ENCODE measurements at regions not wholly inside any gene's neighbourhood (a gene's known extent, or its start where the extent isn't known, plus 50 kb on each side); places are given as distances from the start of the nearest gene placed in this dataset.
"Not testable (repeated sequence)": the region's sequence is repeated elsewhere in the genome, so short reads cannot be mapped to it uniquely, and the experiment has no call there.

DNA sequence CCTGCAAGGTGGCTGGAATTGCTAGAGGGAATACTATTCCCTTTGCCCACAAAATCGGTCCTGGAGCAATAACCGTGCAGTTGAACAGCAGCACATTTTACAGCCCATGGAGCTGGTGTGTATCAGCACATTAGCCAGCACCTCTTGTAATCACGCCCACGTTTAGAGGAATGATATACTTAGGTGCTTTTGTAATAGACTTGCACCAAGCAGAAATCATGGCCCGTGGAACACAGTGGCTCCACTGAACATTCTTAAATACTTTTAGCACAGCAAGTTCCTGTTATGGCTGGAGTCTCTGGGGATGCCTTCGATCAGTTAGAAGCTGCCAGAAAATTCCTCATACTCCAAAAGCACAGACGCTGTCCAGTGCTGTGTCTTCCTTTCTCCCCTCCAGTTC lies 218.1 kb upstream of the FAM78B start:
- no peaks in the 10 kb centered on the region for H3K4me1 ChIP-seq (ENCODE audit: insufficient read depth)
- 48% methylated on average over 7 of the region's 7 CpGs for WGBS
- no peaks in the 10 kb centered on the region for H3K36me3 ChIP-seq (ENCODE audit: insufficient read depth)
- no peak overlapping the region for H3K4me3 ChIP-seq (ENCODE audit: low read depth, low read length)
- DNase-seq (ENCODE audit: extremely low spot score): no peak
- no peak overlapping the region for H3K27ac ChIP-seq (ENCODE audit: low read depth)

DNA sequence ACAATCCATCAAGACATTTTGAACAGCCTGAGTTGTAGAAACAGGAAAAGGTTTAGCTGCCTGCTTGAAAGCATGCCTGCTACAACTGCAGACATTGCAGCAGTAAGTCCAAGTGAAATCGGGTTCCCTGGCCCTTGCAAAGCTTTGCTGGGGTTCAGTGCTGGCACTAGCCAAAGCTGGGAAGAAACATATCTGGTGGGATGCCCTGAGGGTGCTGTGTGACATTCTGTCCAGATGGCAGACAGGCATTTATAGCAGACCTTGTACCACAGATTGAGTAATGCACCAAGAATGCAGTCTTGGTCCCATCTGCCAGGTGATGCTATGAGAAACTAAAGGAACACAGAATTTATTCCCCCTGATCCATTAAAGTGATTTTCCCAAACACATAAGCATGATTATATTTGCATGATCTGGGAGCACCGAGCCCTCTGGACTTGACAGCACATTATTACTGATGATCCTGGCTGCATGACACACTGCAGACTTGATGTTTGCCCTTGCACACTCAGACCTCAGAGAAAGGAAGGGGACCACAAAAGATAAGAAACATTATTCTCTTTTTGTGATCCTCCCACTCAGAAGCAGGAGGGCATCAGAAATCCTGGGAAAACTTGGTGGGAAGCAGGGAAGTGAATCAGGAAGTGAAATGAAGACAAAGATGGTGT lies 223.7 kb upstream of the FAM78B start:
- WGBS: 61% methylated on average over 2 of the region's 2 CpGs
- Histone ChIP-seq H3K4me1 (ENCODE audit: insufficient read depth) (no peaks in the 10 kb centered on the region), H3K4me3 (ENCODE audit: low read depth, low read length) (no peak overlapping the region), H3K27ac (ENCODE audit: low read depth) (no peak overlapping the region), H3K36me3 (ENCODE audit: insufficient read depth) (no peaks in the 10 kb centered on the region)
- no peak for DNase-seq (ENCODE audit: extremely low spot score)

DNA sequence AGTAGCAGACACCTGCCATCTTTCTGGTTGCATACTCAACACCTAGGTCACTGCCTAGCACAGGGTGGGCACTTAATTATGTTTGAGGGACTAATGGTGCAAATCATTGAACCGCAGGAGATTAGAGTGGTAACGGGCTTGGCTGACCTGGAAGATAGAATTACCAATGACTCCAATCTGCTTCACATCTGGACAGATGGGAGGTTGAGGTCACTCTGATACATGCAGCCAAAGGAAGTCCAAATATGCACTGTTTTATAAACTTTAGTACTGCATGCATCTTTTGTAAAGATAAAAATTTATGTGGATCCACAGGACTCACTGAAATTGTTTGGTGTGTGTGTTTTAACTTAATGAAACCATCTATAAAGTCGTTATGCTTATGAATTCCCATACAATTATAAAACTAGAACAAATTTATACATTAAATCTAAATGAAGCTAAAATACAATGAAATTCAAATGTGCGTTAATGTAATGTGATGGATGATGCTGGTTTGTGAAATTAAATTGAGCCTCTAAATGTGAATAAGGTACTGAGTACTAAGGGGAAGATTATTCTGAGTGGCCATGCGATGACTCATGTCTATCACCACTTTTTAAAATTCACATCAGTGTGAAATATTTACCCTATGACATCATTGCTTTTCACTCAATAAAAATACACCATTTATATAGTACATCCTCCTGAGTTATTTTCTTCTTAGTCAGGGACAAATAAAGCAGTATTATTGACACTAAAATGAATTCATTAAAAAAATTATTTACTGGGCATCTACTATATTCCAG lies 224.7 kb upstream of the FAM78B start:
- 62% methylated on average over 5 of the region's 5 CpGs for WGBS
- DNase-seq (ENCODE audit: extremely low spot score): no peak
- no peaks in the 10 kb centered on the region for H3K4me1 ChIP-seq (ENCODE audit: insufficient read depth)
- H3K36me3 ChIP-seq (ENCODE audit: insufficient read depth): no peaks in the 10 kb centered on the region
- H3K4me3 ChIP-seq (ENCODE audit: low read depth, low read length): no peak overlapping the region
- no peak overlapping the region for H3K27ac ChIP-seq (ENCODE audit: low read depth)

DNA sequence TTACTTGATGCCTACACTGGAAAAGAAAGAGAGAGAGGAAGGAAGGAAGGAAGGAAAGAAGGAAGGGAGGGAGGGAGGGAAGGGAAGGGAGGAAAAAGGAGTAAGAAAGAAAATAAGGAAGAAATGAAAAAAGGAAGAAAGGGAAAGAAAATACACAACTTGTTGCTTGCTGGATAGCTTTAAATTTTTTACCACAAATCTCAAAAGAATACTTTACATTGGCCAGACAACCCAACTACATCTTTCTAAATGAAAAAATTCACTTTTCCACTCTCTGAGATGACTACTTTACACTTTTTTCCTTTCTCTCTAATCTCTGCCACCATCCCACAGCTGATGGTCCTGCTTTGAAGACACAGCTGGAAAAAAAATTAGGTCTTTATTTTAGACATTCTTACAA lies 228.9 kb upstream of the FAM78B start:
- no peak overlapping the region for H3K4me3 ChIP-seq (ENCODE audit: low read depth, low read length)
- H3K36me3 ChIP-seq (ENCODE audit: insufficient read depth): no peaks in the 10 kb centered on the region
- DNase-seq (ENCODE audit: extremely low spot score): no peak
- no peaks in the 10 kb centered on the region for H3K4me1 ChIP-seq (ENCODE audit: insufficient read depth)
- no peak overlapping the region for H3K27ac ChIP-seq (ENCODE audit: low read depth)

DNA sequence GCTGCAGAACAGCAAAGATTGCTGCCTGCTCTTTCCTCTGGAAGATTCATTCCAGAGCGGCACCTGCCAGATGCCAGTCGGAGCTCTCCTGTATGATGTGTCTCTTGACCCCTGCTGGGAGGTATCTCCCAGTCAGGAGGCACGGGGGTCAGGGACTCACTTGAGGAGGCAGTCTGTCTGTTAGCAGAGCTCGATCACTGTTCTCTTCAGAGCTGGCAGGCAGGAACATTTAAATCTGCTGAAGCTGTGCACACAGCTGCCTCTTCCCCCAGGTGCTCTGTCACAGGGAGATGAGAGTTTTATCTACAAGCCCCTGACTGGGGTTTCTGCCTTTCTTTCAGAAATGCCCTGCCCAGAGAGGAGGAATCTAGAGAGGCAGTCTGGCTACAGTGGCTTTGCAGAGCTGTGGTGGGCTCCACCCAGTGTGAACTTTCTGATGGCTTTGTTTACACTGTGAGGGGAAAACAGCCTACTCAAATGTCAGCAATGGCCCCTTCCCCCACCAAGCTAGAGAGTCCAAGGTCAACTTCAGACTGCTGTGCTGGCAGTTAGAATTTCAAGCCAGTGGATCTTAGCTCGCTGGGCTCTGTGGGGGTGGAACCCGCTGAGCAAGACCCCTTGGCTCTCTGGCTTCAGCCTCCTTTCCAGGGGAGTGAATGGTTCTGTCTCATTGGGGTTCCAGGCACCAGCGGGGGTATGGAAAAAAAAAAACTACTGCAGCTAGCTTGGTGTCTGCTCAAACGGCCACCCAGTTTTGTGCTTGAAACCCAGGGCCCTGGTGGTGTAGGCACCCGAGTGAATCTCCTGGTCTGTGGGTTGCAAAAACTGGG lies 242.7 kb upstream of the FAM78B start:
- WGBS: 62% methylated on average over 9 of the region's 9 CpGs

DNA sequence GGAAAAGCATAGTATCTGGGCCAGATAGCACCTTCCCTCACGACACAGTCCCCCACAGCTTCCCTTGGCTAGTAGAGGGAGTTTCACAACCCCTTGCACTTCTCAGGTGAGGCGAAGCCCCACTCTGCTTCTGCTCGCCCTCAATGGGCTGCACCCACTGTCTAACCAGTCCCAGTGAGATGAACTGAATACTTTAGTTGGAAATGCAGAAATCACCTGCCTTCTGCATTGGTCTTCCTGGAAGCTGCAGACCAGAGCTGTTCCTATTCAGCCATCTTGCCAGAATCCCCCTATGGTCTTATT lies 243.2 kb upstream of the FAM78B start:
- DNase-seq (ENCODE audit: extremely low spot score): no peak
- Histone ChIP-seq H3K4me3 (ENCODE audit: low read depth, low read length) (no peak overlapping the region), H3K4me1 (ENCODE audit: insufficient read depth) (no peaks in the 10 kb centered on the region), H3K27ac (ENCODE audit: low read depth) (no peak overlapping the region), H3K36me3 (ENCODE audit: insufficient read depth) (no peaks in the 10 kb centered on the region)
- 65% methylated on average over 3 of the region's 3 CpGs for WGBS

More for the DNA sequence above, 242.7 kb upstream of the FAM78B start:
- not testable (repeated sequence) for H3K4me3 ChIP-seq (ENCODE audit: low read depth, low read length); H3K36me3 ChIP-seq (ENCODE audit: insufficient read depth); H3K4me1 ChIP-seq (ENCODE audit: insufficient read depth); H3K27ac ChIP-seq (ENCODE audit: low read depth); DNase-seq (ENCODE audit: extremely low spot score)

DNA sequence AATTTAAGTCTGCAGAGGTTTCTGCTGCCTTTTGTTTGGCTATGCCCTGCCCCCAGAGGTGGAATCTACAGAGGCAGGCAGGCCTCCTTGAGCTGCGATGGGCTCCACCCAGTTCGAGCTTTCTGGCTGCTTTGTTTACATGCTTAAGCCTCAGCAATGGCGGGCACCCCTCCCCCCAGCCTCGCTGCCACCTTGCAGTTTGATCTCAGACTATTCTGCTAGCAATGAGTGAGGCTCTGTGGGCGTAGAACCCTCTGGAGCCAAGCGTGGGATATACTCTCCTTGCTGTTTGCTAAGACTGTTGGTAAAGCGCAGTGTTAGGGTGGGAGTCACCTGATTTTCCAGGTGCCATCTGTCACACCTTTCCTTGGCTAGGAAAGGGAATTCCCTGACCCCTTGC lies 250.0 kb upstream of the FAM78B start:
- H3K4me1 ChIP-seq (ENCODE audit: insufficient read depth); H3K36me3 ChIP-seq (ENCODE audit: insufficient read depth); H3K27ac ChIP-seq (ENCODE audit: low read depth); H3K4me3 ChIP-seq (ENCODE audit: low read depth, low read length); DNase-seq (ENCODE audit: extremely low spot score): not testable (repeated sequence)
- WGBS: 64% methylated on average over 7 of the region's 7 CpGs

DNA sequence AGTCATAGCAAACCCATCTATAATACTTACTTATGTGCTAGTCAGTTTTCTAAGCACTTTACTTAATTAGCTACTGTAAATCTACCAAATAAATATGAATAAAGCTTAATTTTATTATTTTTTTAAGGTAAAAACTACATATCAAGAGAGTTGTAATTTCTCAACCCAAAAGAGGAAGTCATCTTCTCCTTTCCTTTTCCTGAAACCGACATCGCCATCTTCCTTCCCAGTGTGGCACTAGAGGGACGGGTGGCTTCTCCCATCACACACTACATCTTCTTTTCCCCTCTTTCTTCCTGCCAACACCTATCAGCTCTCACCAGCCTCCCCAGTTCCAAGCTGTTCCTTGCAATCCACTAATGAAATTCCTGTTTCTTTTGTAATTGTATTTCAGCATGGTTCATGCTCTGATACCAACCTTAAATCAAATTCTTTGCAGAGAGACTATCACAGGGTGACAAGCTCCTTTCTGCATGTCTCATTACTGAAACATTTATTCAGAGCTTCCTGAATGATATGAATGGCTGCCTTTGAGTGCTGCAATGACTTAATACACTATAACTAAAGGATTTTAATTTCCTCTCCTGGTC lies 251.6 kb upstream of the FAM78B start:
- 62% methylated on average over 3 of the region's 3 CpGs for WGBS
- Histone ChIP-seq H3K36me3 (ENCODE audit: insufficient read depth) (no peaks in the 10 kb centered on the region), H3K4me3 (ENCODE audit: low read depth, low read length) (no peak overlapping the region), H3K27ac (ENCODE audit: low read depth) (no peak overlapping the region), H3K4me1 (ENCODE audit: insufficient read depth) (no peaks in the 10 kb centered on the region)
- DNase-seq (ENCODE audit: extremely low spot score): no peak

DNA sequence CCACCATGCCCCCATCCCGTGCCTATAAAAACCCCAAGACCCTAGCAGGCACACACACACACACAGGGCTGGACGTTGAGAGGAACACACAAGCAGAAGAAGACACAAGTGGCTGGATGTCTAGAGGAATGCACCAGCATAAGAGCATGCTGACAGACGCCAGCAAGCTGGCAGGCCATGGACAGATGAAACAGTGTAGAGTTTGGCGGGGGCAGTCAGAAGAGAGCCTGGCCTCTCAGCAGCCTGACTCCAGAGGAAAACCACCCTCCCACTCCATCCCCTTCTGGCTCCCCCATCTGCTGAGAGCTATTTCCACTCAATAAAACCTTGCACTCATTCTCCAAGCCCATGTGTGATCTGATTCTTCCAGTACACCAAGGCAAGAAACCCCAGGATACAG lies 255.8 kb upstream of the FAM78B start:
- not testable (repeated sequence) for H3K36me3 ChIP-seq (ENCODE audit: insufficient read depth); H3K27ac ChIP-seq (ENCODE audit: low read depth); H3K4me3 ChIP-seq (ENCODE audit: low read depth, low read length); DNase-seq (ENCODE audit: extremely low spot score); H3K4me1 ChIP-seq (ENCODE audit: insufficient read depth)
- WGBS: 57% methylated on average over 4 of the region's 4 CpGs

DNA sequence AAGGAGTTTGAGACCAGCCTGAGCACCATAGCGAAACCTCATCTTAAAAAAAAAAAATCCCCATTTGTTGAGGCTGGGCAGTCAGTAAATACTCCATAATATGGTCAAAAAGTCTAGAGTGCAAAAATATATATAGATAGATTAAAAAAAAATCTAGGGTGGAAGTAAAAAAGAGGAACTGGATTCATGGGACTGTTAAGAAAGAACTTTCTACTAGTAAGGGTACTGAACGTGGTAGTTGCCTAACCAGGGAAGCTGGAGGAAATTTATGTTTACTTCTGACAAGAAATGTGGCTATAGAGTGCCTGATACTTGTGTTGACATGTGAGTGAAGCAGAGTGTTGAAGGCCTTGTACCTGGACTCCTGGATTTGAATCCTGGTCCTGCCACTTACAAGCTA lies 265.9 kb upstream of the FAM78B start:
- H3K36me3 ChIP-seq (ENCODE audit: insufficient read depth): no peaks in the 10 kb centered on the region
- WGBS: 66% methylated on average over 2 of the region's 2 CpGs
- H3K27ac ChIP-seq (ENCODE audit: low read depth): no peak overlapping the region
- no peaks in the 10 kb centered on the region for H3K4me1 ChIP-seq (ENCODE audit: insufficient read depth)
- no peak for DNase-seq (ENCODE audit: extremely low spot score)
- no peak overlapping the region for H3K4me3 ChIP-seq (ENCODE audit: low read depth, low read length)

DNA sequence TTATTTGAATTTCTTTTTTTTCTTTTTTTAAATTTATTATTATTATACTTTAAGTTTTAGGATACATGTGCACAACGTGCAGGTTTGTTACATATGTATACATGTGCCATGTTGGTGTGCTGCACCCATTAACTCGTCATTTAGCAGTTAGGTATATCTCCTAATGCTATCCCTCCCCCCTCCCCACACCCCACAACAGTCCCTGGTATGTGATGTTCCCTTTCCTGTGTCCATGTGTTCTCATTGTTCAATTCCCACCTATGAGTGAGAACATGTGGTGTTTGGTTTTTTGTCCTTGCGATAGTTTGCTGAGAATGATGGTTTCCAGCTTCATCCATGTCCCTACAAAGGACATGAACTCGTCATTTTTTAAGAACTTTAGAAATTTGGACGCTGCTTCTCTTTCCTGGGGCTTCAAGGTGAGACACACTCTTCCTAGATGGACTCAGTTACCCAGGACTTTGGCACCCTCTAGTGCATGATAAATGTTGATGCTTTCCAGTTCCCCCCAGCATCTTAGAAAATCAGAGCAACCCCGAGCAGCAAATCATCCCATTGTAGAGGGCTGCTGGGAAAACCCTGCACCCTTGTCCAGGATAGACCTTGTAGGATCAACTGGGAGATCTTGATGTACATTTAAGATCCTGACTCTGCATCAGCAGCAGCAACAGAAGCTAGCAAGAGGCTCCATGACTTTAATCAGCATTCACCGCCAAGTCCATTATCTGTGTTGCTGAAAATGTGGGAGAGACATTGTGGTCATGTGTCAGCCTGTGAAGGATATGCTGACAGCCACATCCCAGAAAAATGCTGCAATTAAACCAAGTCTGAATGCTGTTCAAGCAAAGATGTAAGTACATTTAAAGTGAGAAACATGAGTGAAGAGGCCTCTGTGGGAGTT lies 266.9 kb upstream of the FAM78B start:
- H3K36me3 ChIP-seq (ENCODE audit: insufficient read depth); H3K4me3 ChIP-seq (ENCODE audit: low read depth, low read length); DNase-seq (ENCODE audit: extremely low spot score); H3K4me1 ChIP-seq (ENCODE audit: insufficient read depth); H3K27ac ChIP-seq (ENCODE audit: low read depth): not testable (repeated sequence)
- 32% methylated on average over 7 of the region's 7 CpGs for WGBS

DNA sequence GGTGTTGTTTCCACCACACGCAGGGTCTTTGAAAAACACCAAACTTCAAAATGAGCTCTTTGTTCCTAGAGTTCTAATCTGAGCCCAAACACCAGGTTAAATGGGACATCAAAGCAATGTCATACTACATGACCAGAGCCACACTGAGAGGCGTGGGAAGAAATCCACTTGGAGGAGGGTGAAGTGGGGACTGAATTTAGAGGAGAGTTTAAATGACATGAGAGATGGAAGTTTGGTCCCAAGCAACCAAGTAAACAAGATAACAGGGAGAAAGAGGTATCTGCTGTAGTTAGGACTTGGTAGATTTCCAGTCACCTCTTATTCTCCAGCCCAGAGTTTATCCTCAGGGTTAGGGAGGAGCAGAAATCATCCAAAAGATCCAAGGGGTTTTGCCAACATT lies 290.9 kb upstream of the FAM78B start:
- no peaks in the 10 kb centered on the region for H3K36me3 ChIP-seq (ENCODE audit: insufficient read depth)
- H3K27ac ChIP-seq (ENCODE audit: low read depth): no peak overlapping the region
- no peak for DNase-seq (ENCODE audit: extremely low spot score)
- no peak overlapping the region for H3K4me3 ChIP-seq (ENCODE audit: low read depth, low read length)
- WGBS: 77% methylated on average over 2 of the region's 2 CpGs
- H3K4me1 ChIP-seq (ENCODE audit: insufficient read depth): no peaks in the 10 kb centered on the region

DNA sequence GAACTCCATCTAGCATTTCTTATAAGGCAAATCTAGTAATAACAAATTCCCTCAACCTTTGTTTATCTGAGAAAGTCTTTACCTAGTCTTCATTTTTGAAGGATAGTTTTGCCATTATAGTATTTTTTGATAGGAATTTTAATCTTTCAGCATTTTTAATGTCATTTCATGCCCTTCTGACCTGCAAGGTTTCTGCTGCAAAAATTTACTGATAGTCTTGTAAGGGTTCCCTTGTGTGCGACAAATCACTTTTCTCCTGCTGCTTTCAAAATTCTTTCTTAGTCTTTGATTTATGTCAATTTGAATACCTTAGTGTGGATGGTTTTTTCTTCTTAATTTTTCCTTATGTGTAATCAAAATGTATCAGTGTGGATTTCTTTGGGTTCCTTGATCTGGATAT lies 297.5 kb upstream of the FAM78B start:
- no peak overlapping the region for H3K27ac ChIP-seq (ENCODE audit: low read depth)
- WGBS: 97% methylated on average over 1 of the region's 1 CpG

More for the DNA sequence above, 297.5 kb upstream of the FAM78B start:
- Histone ChIP-seq H3K4me1 (ENCODE audit: insufficient read depth) (no peaks in the 10 kb centered on the region), H3K4me3 (ENCODE audit: low read depth, low read length) (no peak overlapping the region), H3K36me3 (ENCODE audit: insufficient read depth) (no peaks in the 10 kb centered on the region)
- no peak for DNase-seq (ENCODE audit: extremely low spot score)

All from urinary bladder (tissue), 3 donors.